Endodermal cell (in vitro differentiated cells): ENCODE measurements at regions not wholly inside any gene's neighbourhood (a gene's known extent, or its start where the extent isn't known, plus 50 kb on each side); places are given as distances from the start of the nearest gene placed in this dataset.

Experiments
- DNase-seq: peaks from one replicate; pipeline ENCODE4 v3.0.0-alpha.2; 2017
- H3K27ac ChIP-seq: 2 replicates; pipeline ENCODE4 v1.5.1; 2013; ENCODE audit warnings: mild to moderate bottlenecking, low read depth, low read length, moderate library complexity
- H3K27me3 ChIP-seq: 2 replicates; pipeline ENCODE4 v1.6.1; 2013; ENCODE audit warnings: mild to moderate bottlenecking, low read length, moderate library complexity; ENCODE audit not compliant: insufficient read depth, control insufficient read depth, poor library complexity, severe bottlenecking
- H3K36me3 ChIP-seq: 2 replicates; pipeline ENCODE4 v1.7.0; 2013; ENCODE audit warnings: mild to moderate bottlenecking, low read length, moderate library complexity; ENCODE audit not compliant: control insufficient read depth, insufficient read depth
- H3K4me1 ChIP-seq: one replicate; pipeline ENCODE4 v1.7.0; 2013; ENCODE audit warnings: low read length; ENCODE audit not compliant: control insufficient read depth, insufficient read depth
- H3K4me3 ChIP-seq: 2 replicates; pipeline ENCODE4 v1.5.1; 2013; ENCODE audit warnings: mild to moderate bottlenecking, low read length, moderate library complexity
- H3K9ac ChIP-seq: 2 replicates; pipeline ENCODE4 v1.6.1; 2013; ENCODE audit warnings: mild to moderate bottlenecking, low read length, moderate library complexity; ENCODE audit not compliant: poor library complexity, severe bottlenecking; ENCODE audit errors: extremely low read depth
- H3K9me3 ChIP-seq: 2 replicates; pipeline ENCODE4 v1.6.1; 2013; ENCODE audit warnings: mild to moderate bottlenecking, low read length, moderate library complexity; ENCODE audit not compliant: control insufficient read depth
- H3K27ac Mint-ChIP-seq: 2 replicates; pipeline ENCODE4 v1.8.0; 2020; ENCODE audit warnings: mixed read lengths
- H3K27me3 Mint-ChIP-seq: 2 replicates; pipeline ENCODE4 v1.8.0; 2021; ENCODE audit warnings: mild to moderate bottlenecking, mixed read lengths; ENCODE audit not compliant: insufficient read depth
- H3K36me3 Mint-ChIP-seq: 2 replicates; pipeline ENCODE4 v1.8.0; 2020; ENCODE audit warnings: low read depth, mixed read lengths
- H3K4me1 Mint-ChIP-seq: 2 replicates; pipeline ENCODE4 v1.8.0; 2020; ENCODE audit warnings: mixed read lengths
- H3K4me3 Mint-ChIP-seq: 2 replicates; pipeline ENCODE4 v1.8.0; 2020; ENCODE audit warnings: mild to moderate bottlenecking, moderate library complexity, mixed read lengths
- H3K9me3 Mint-ChIP-seq: 2 replicates; pipeline ENCODE4 v1.8.0; 2020; ENCODE audit warnings: mild to moderate bottlenecking, mixed read lengths
- CTCF ChIP-seq: fragments of 200-600 bp; sonication (generic); conservative IDR thresholded peaks from 2 replicates; pipeline ENCODE4 v1.5.0; 2021; ENCODE audit warnings: antibody characterized with exemption, mild to moderate bottlenecking
- WGBS, 2 experiments: methylation state at CpG; one replicate each; pipeline versions ENCODE4 v1.1.5 to v1.1.7; 2013; ENCODE audit warnings: missing lambda C conversion rate in 2 of 2, mixed read lengths in 1 of 2; ENCODE audit not compliant: insufficient coverage in 1 of 2, insufficient read length in 1 of 2; 5-methylcytosine and 5-hydroxymethylcytosine counted together

GRCh38 chr3:193840111-193840641 lies 247.2 kb downstream of the OPA1 start:
- H3K36me3 ChIP-seq = no peaks in the 10 kb centered on the region
- Mint-ChIP-seq H3K36me3 (no peaks in the 10 kb centered on the region), H3K27me3 (no peaks in the 10 kb centered on the region), H3K4me3 (no peak overlapping the region), H3K9me3 (peaks cover 6% of the 10 kb centered on the region), H3K4me1 (peaks cover 47% of the 10 kb centered on the region), H3K27ac (no peak overlapping the region)
- no peak overlapping the region for H3K27ac ChIP-seq
- WGBS, 2 experiments = 86% methylated on average over 2 of the region's 2 CpGs; no CpG with 5 or more reads in 1 of the 2 experiments
- DNase-seq = no peak
- no peak for TF ChIP-seq CTCF
- H3K4me3 ChIP-seq = no peak overlapping the region
- peaks cover 32% of the 10 kb centered on the region for H3K4me1 ChIP-seq
- H3K9me3 ChIP-seq = no peaks in the 10 kb centered on the region
- H3K9ac ChIP-seq = no peak overlapping the region
- H3K27me3 ChIP-seq = no peaks in the 10 kb centered on the region

- H3K9me3 Mint-ChIP-seq = peaks cover 9% of the 10 kb centered on the region
- peak; percentile 10 for DNase-seq
- peaks cover 4% of the 10 kb centered on the region for H3K27me3 Mint-ChIP-seq
- no peaks in the 10 kb centered on the region for H3K36me3 Mint-ChIP-seq
- peaks cover 51% of the 10 kb centered on the region for H3K4me1 Mint-ChIP-seq
- 97 to 100% methylated on average over 3 of the region's 4 CpGs for WGBS, 2 experiments
- no peak overlapping the region for H3K4me3 ChIP-seq
- peaks cover 10% of the 10 kb centered on the region for H3K27me3 ChIP-seq
- H3K27ac Mint-ChIP-seq = no peak overlapping the region
- peaks cover 31% of the 10 kb centered on the region for H3K4me1 ChIP-seq
- no peak overlapping the region for H3K27ac ChIP-seq
- no peak for TF ChIP-seq CTCF
- H3K4me3 Mint-ChIP-seq = no peak overlapping the region
- no peak overlapping the region for H3K9ac ChIP-seq
- no peaks in the 10 kb centered on the region for H3K36me3 ChIP-seq
- no peaks in the 10 kb centered on the region for H3K9me3 ChIP-seq
Measured at GRCh38 chr3:193841581-193841980, 248.6 kb downstream of the OPA1 start.

GRCh38 chr3:193842029-193842798 lies 249.2 kb downstream of the OPA1 start:
- Histone ChIP-seq H3K9me3 (no peaks in the 10 kb centered on the region), H3K4me3 (no peak overlapping the region), H3K27me3 (peaks cover 12% of the 10 kb centered on the region), H3K9ac (no peak overlapping the region), H3K36me3 (no peaks in the 10 kb centered on the region), H3K27ac (no peak overlapping the region), H3K4me1 (peaks cover 24% of the 10 kb centered on the region)
- Mint-ChIP-seq H3K36me3 (no peaks in the 10 kb centered on the region), H3K4me1 (peaks cover 48% of the 10 kb centered on the region), H3K4me3 (no peak overlapping the region), H3K9me3 (peaks cover 9% of the 10 kb centered on the region), H3K27me3 (peaks cover 7% of the 10 kb centered on the region), H3K27ac (no peak overlapping the region)
- 91 to 94% methylated on average over 14 to 16 of the region's 16 CpGs for WGBS, 2 experiments
- DNase-seq = peak; percentile 35
- TF ChIP-seq CTCF = no peak
